AG04449 (cell line): ENCODE measurements at regions not wholly inside any gene's neighbourhood (a gene's known extent, or its start where the extent isn't known, plus 50 kb on each side); places are given as distances from the start of the nearest gene placed in this dataset.

Experiments used
- CTCF ChIA-PET: fragments of 350-600 bp; formaldehyde crosslinking; extraction: SDS; loops from one replicate; lab custom pipeline; 2021; ENCODE audit warnings: antibody characterized with exemption; lab: Yijun Ruan, JAX
- POLR2A ChIA-PET: fragments of 400-600, 350-600 bp; formaldehyde crosslinking; extraction: SDS; loops from one replicate; lab custom pipeline; 2020; ENCODE audit warnings: antibody characterized with exemption, inconsistent platforms; lab: Yijun Ruan, JAX
- DNase-seq: peaks from one replicate; pipeline ENCODE4 v3.0.0-alpha.2; 2010; ENCODE audit warnings: low read depth, low spot score
- H3K4me3 ChIP-seq: 2 replicates; pipeline ENCODE4 v1.5.1; 2011; ENCODE audit warnings: low read depth, mild to moderate bottlenecking, control low read depth, low read length
- TF ChIP-seq, protein P1 (sequence below): IDR thresholded peaks from one replicate; pipeline ENCODE4 v1.5.1; 2011; ENCODE audit warnings: mild to moderate bottlenecking, moderate library complexity, low read length, control low read depth, inconsistent platforms; ENCODE audit not compliant: insufficient read depth; ENCODE audit errors: missing control alignments

- DNase-seq: no peak
- ChIA-PET CTCF (no interaction called here), POLR2A (no interaction called here)
- no peak overlapping the region for H3K4me3 ChIP-seq
- TF ChIP-seq, protein P1, sequence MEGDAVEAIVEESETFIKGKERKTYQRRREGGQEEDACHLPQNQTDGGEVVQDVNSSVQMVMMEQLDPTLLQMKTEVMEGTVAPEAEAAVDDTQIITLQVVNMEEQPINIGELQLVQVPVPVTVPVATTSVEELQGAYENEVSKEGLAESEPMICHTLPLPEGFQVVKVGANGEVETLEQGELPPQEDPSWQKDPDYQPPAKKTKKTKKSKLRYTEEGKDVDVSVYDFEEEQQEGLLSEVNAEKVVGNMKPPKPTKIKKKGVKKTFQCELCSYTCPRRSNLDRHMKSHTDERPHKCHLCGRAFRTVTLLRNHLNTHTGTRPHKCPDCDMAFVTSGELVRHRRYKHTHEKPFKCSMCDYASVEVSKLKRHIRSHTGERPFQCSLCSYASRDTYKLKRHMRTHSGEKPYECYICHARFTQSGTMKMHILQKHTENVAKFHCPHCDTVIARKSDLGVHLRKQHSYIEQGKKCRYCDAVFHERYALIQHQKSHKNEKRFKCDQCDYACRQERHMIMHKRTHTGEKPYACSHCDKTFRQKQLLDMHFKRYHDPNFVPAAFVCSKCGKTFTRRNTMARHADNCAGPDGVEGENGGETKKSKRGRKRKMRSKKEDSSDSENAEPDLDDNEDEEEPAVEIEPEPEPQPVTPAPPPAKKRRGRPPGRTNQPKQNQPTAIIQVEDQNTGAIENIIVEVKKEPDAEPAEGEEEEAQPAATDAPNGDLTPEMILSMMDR: no peak
These were observed 75.0 kb upstream of the NEURL1B start for GRCh38 chr5:172565931-172566665.

DNA sequence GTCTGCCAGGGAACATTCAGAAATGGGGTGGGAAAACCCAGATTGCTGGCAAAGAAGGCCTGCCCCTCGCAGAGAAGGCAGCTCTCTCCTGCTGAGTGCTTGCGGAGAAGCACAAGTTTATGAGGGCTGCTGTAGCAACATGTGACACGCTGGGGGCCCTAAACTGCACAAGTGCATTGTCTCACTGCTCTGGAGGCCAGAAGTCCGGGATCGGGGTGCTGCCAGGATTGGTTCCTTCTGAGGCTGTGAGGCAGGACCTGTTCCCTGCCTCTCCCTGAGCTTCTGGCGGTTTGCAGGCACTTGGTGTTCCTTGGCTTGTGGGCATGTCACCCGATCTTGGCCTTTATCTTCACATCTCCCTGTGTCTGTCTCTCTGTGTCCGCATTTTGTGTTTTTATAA is 75.6 kb upstream of the NEURL1B start:
- no peak for DNase-seq
- H3K4me3 ChIP-seq: no peak overlapping the region
- ChIA-PET POLR2A (no interaction called here), CTCF (no interaction called here)
- TF ChIP-seq, protein P1: no peak

GRCh38 chr5:172564883-172565282 is 76.2 kb upstream of the NEURL1B start:
- no peak overlapping the region for H3K4me3 ChIP-seq
- ChIA-PET CTCF (no interaction called here), POLR2A (no interaction called here)
- TF ChIP-seq, protein P1: no peak
- DNase-seq: no peak

DNA sequence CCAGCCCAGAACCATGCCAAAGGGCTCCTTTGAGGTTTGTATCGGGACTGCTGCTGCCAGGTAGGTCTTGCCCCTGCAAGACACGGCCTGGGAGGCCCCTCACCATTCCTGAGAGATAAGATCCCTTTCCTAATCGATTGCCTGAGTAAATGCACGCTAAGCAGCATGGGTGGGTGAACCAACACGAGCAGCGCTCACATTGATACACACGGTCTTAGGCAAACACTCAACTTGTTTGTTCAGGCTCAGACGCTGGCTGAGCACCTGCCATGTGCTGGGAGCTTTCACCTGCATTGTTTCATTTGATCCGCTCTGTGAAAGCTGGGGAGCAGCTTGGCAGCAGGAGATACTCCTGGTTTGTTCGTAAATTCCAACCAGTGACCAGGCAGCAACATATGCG is 76.9 kb upstream of the NEURL1B start:
- ChIA-PET POLR2A (no interaction called here), CTCF (no interaction called here)
- DNase-seq: no peak
- TF ChIP-seq, protein P1: no peak
- H3K4me3 ChIP-seq: no peak overlapping the region

- ChIA-PET CTCF (no interaction called here), POLR2A (no interaction called here)
- H3K4me3 ChIP-seq: no peak overlapping the region
- TF ChIP-seq, protein P1: no peak
- DNase-seq: no peak
These were observed 78.6 kb upstream of the NEURL1B start for GRCh38 chr5:172562443-172562842.

DNA sequence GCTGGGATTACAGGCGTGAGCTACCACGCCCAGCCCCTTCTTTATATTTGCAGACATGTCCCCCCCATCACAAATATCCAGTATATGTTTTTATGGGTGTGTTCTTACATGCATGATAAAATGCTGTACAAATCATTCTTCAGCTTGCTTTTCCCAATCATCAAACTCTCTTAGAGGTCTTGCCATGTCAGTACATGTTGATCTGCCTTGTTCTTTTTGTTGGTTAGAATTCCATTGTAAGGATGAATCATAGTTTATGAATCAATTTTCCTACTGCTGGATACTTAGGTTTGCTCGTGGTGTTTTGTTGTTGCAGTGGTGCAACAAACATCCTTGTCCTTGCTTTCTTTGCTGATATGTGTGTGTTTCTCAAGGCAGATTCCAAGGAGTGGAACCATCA is 79.9 kb upstream of the NEURL1B start:
- DNase-seq: no peak

More for the DNA sequence above, 79.9 kb upstream of the NEURL1B start:
- ChIA-PET POLR2A (no interaction called here), CTCF (no interaction called here)
- H3K4me3 ChIP-seq: no peak overlapping the region
- TF ChIP-seq, protein P1: no peak
